ENCODE measurements at regions not wholly inside any gene's neighbourhood (a gene's known extent, or its start where the extent isn't known, plus 50 kb on each side); places are given as distances from the start of the nearest gene placed in this dataset.

- Histone ChIP-seq H2BK12ac (ENCODE audit: low read depth, low read length) (no peak overlapping the region), H3K4ac (replicated peaks; ENCODE audit: insufficient read length, low read depth, low read length) (no peak overlapping the region), H2BK15ac (ENCODE audit: low read length) (no peak overlapping the region), H3K79me2 (ENCODE audit: control insufficient read depth in 1 of 2, insufficient read depth in 2 of 2, low read length in 2 of 2) (no peaks in the 10 kb centered on the region), H3K56ac (replicated peaks; ENCODE audit: insufficient read length, low read depth, low read length) (no peak overlapping the region), H2AFZ (ENCODE audit: low read length) (no peak overlapping the region), H3K9me3 (ENCODE audit: insufficient read depth in 2 of 2, low read depth in 1 of 2, low read length in 1 of 2) (no peaks in the 10 kb centered on the region), H2AK5ac (ENCODE audit: low read depth, low read length) (no peak overlapping the region), H2BK120ac (replicated peaks; ENCODE audit: low read depth, low read length) (no peak overlapping the region), H3K79me1 (ENCODE audit: low read depth, low read length) (no peaks in the 10 kb centered on the region), H3K18ac (ENCODE audit: extremely low read depth, low read length) (no peak overlapping the region), H3K27ac (ENCODE audit: low read depth, low read length) (no peak overlapping the region), H4K8ac (ENCODE audit: extremely low read depth, insufficient read depth, low read length) (no peak overlapping the region), H3K4me3 (ENCODE audit: extremely low read depth in 1 of 4, insufficient read depth in 2 of 4, low read depth in 3 of 4, low read length in 4 of 4) (no peak overlapping the region), H3K23me2 (ENCODE audit: low read depth, low read length) (no peaks in the 10 kb centered on the region), H4K5ac (ENCODE audit: insufficient read length, low read depth, low read length) (no peak overlapping the region), H3K23ac (ENCODE audit: insufficient read length) (no peak overlapping the region), H3K27me3 (replicated peaks in 1 of 4; ENCODE audit: control insufficient read depth in 3 of 4, extremely low read depth in 1 of 4, insufficient read depth in 3 of 4, low read length in 3 of 4) (no peaks in the 10 kb centered on the region; a peak in 1 of 7 replicates), H3K4me1 (replicated peaks in 1 of 4; ENCODE audit: control insufficient read depth in 3 of 4, insufficient read depth in 4 of 4, low read length in 3 of 4) (no peaks in the 10 kb centered on the region), H3K36me3 (ENCODE audit: control insufficient read depth in 2 of 4, insufficient read depth in 4 of 4, low read length in 3 of 4) (no peaks in the 10 kb centered on the region), H4K20me1 (replicated peaks in 1 of 2; ENCODE audit: control insufficient read depth in 1 of 2, insufficient read depth in 2 of 2, low read length in 2 of 2) (no peaks in the 10 kb centered on the region), H3K4me2 (ENCODE audit: insufficient read depth in 1 of 2, low read depth in 2 of 2, low read length in 2 of 2) (no peak overlapping the region), H3K14ac (ENCODE audit: insufficient read length) (no peak overlapping the region), H2BK5ac (ENCODE audit: low read depth, low read length) (no peak overlapping the region), H4K91ac (replicated peaks; ENCODE audit: insufficient read length, low read length) (no peak overlapping the region), H3K9ac (replicated peaks in 1 of 4; ENCODE audit: extremely low read depth in 1 of 4, low read depth in 3 of 4, low read length in 3 of 4) (no peak overlapping the region), H2BK20ac (ENCODE audit: low read length) (no peak overlapping the region)
- DNase-seq (ENCODE audit: low read depth in 1 of 2, low spot score in 2 of 2) (no peak), FAIRE-seq (no peak)
- TF ChIP-seq RFX5 (IDR thresholded peaks at IDR 0.05; ENCODE audit: borderline replicate concordance, low read depth, low read length) (no peak), TEAD4 (IDR thresholded peaks at IDR 0.05; ENCODE audit: low read depth, low read length) (no peak), CBX5 (IDR thresholded peaks at IDR 0.05; ENCODE audit: low read depth, low read length) (no peak), MAFK (IDR thresholded peaks at IDR 0.05; ENCODE audit: low read depth, low read length) (no peak), JUN (IDR thresholded peaks at IDR 0.05; ENCODE audit: low read depth, low read length) (no peak), POLR2AphosphoS5 (IDR thresholded peaks at IDR 0.05; ENCODE audit: low read depth, low read length) (no peak), RAD21 (IDR thresholded peaks at IDR 0.05 in 1 of 2, conservative IDR thresholded peaks at IDR 0.05 in 1 of 2; ENCODE audit: low read depth in 2 of 2, low read length in 2 of 2) (no peak), BCL11A (IDR thresholded peaks at IDR 0.05; ENCODE audit: low read depth in 2 of 2, low read length in 2 of 2) (no peak)
- CTCF ChIA-PET (ENCODE audit: partially characterized antibody): interaction anchor here (1.0 to 2.2 kb wide), 4 partner anchors 10 to 254 kb away, joined by 3 to 7 read pairs (median 4); no protein-coding TSS in a partner anchor
- 85% methylated on average over 5 of the region's 5 CpGs; no CpG with 5 or more reads in 1 of the 2 experiments for WGBS, 2 experiments (ENCODE audit: extremely low coverage in 1 of 2, insufficient coverage in 1 of 2, insufficient read length in 1 of 2, insufficient replicate concordance in 2 of 2, low coverage in 1 of 2, low lambda C conversion rate in 2 of 2, missing lambda C conversion rate in 1 of 2)
- POLR2A ChIA-PET (ENCODE audit: partially characterized antibody): no interaction called here
Measured at GRCh38 chr20:40803381-40803780, 114.3 kb upstream of the MAFB start.
